ENCODE measurements at regions not wholly inside any gene's neighbourhood (a gene's known extent, or its start where the extent isn't known, plus 50 kb on each side); places are given as distances from the start of the nearest gene placed in this dataset.

DNA sequence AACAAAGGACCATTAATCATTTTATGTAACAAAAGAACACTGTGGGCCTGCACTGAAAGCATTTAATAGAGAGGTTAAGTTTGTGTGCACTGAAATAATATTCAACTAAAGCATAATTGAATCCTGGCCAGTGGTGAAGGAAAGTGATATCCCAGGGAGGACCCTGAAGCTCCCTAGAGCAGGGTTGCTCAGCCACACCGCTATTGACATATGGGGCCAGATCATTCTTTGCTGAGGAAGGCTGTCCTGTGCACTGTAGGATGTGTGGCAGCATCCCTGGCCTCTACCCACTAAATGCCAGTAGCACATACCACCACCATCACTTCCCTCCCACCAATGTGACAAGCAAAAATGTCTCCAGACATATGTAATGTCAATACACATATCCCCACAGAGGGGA, 166.1 kb upstream of the MTNR1B start:
- DNase-seq = no peak

DNA sequence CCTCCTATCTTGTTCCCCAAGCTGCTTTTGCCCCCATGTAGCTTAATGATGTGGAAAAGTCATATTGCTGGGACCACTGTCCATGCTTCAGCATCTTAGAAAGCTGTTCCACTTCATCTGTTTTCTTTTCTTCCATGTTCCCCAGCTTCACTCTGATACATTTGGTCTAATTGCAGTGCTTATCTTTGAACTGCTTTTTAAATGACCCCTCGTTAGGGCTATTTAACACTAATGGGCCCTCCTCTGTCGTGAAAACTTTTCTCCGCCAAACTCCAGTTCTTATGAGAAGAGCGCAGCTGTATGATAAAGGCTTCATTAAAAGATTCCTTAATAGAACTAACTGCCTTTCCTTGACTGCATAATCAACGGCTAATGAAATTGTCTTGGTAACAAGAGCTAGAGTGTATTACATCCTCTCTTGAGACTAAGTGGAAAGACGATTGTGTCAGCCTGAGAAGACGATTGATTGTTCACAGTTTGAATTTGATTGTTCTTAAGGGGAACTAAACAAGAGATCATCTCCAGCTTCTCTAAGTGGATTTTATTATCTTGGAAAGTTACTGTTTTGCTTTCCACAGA, 165.0 kb upstream of the MTNR1B start:
- no peak for DNase-seq

- DNase-seq = no peak
Measured at GRCh38 chr11:92808022-92808421, 161.4 kb upstream of the MTNR1B start.

DNA sequence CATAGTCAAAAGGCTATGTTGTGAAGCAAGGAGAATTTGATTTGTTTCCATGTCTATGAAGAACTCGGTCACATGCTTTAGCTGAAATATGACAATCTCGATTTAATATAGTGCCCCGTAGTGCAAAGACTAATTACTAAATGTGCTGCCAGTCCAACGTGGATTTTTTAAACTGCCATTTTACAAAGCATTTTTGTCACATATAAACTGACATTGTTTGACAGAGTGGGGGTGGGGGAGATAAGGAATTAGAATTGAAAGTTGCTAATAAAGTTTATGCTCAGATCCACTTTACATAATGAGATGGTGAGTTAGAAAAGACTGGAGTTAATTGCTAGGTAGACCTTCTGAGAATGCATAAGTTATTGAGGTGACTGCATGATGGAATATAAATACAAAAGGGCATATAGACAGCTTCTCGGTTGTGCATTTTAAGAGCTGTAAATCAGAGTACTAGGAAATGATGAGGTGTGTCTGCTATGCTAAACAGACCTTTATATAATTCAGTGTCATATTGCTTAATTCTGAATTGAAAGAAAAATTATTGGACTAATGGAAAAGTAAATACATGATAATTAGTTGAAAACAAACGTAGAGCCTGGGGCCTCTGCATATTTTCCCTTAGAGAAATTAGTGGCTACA, 158.9 kb upstream of the MTNR1B start:
- no peak for DNase-seq

DNA sequence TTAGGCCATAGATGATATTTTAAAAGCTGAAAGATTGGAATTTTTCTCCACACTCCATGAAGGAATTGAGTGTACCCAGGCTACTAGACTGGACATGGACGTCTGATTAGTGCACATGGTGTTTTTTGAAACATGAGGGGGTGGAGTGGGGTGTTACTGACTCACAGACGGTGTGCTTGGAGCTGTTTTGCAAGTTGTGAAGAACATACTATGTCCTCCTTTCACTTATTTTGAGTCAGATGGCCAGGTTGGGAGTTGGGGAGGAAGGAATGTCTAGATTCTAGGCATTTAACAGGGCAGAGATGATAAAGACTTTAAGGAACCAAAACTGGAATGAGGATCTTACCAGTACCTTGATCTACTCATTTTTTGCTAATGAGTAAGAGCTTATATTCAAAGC, 158.1 kb upstream of the MTNR1B start:
- no peak for DNase-seq

GRCh38 chr11:92812841-92813240, 156.6 kb upstream of the MTNR1B start:
- DNase-seq = no peak

DNA sequence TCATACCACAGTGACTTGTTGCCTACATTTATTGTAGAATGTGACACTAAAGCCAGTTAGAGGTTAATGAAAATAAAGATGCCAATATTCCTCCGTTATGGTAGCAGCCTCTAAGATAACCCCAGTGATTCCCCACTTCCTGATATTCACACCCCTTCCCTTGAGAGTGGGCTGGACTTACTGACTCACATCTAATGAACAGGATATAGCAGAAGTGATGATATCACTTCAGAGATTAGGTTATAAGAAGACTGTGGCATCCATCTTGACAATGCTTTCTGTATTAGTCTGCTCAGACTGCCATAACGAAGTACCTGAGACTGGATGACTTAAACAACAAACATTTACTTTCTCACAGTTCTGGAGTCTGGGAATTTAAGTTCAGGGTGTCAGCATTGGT, 149.6 kb upstream of the MTNR1B start:
- DNase-seq = no peak

GRCh38 chr11:92820860-92821259, 148.6 kb upstream of the MTNR1B start:
- no peak for DNase-seq

- no peak for DNase-seq
Measured at GRCh38 chr11:92822410-92822809, 147.0 kb upstream of the MTNR1B start.

- no peak for DNase-seq
Measured at GRCh38 chr11:92826136-92826535, 143.3 kb upstream of the MTNR1B start.

DNA sequence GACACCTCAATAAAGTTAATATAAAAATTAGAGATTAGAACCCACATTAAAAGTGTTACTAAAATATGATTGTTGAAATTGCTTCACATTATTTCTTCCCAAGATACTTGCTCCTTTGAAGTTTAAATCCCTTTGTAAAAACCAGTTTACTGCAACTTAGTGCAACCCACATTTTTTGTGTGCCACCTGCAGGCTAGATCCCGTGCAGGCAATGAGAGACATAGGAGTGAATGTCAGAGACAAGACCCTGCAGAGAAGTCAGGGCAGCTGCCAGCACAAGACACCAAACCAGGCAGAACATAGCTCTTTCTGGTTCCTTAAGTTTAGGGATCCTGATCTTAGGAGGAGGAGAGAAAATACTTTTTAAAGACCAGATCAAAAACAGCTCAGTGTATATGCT, 142.8 kb upstream of the MTNR1B start:
- DNase-seq = no peak

DNA sequence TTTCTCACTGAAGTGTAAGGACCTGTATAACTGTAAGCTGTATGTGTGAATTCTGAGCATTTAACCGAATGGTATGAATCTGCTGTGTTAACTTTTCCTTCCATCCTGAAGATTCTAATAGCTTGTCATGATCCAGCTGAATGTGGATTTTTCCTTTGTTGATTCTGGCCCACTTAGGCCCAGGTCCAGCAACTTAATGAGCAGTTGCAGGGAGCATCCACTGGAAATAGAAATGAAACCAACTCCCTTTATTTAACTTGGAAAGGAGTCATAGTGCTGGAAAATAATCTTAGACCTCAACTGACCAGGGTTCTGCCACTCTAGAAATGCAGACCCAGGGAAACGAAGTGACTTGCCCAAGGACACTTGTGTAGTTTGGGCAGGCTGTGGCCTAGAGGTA, 142.3 kb upstream of the MTNR1B start:
- no peak for DNase-seq

DNA sequence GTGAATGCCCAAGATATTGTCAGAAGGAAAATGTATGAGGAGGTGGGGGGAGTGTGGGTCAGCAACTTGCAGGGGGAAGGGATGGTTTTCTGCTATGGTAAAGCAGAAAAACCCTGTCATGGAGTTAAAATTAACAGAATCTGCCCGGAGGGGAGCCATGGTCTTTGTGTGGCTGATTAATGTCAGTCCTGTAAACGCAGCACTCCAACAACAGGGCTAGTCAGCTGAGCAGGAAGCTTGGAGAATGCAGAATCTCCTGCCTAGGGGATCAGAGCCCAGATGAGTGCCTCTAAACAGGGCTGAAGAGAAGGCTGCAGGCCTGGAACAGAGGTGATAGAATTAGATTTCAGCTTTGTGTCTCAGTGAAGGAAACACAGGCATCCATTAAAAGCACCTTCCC, 140.9 kb upstream of the MTNR1B start:
- no peak for DNase-seq

GRCh38 chr11:92829121-92829520, 140.3 kb upstream of the MTNR1B start:
- no peak for DNase-seq

GRCh38 chr11:92829671-92830070, 139.8 kb upstream of the MTNR1B start:
- DNase-seq = no peak

DNA sequence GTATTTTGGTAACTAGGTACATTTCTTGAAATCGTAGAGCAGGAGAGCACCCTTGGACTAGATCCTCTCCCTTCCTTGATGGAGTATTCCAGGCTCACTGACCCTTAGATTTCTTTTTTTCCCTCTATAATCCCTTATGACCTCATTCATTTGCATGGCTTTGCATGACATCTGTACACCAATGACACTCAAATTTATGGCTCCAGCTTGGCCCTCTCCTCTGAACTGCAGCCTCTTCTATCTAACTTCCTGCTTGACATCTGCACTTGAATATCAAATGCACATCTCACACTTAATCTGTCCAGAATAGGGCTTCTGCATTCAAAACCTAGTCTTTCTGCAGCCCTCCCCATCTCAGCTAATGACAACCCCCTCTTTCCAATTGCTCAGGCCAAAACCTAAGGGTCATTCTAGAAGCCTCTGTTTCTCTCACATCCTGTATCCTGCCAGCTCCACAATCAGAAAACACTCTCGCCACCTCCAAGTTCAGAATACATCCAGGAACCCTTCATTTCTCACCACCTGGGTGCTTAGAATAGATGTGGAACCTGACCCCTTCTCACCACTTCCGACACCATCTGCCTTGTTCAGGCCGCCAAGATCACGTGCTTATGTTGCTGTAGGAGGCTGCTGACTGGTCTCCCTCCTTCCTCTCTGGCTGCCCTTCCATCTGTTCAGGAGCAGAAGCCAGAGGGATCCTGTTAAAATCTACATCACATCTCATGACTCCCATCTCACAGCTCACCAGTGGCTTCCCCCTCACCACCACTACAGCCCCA, 138.9 kb upstream of the MTNR1B start:
- DNase-seq = no peak

GRCh38 chr11:92834296-92835020, 135.0 kb upstream of the MTNR1B start:
- DNase-seq = no peak

DNA sequence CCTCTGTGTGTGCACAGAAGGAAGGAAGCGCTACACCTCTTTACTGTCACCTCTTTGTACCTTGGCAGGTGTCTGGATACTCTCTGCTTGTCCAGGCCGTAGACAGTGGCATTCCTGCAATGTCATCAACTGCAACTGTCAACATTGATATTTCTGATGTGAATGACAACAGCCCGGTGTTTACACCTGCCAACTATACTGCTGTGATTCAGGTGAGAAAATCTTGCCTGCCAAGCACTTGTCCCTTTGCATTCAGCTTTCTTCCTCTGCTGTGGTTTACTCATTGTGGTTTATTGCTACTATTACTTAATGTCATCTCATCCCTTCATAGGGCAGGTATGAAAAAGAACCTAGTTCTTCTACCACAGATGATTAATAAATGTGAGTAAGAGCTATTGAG, 131.9 kb upstream of the MTNR1B start:
- no peak for DNase-seq

DNA sequence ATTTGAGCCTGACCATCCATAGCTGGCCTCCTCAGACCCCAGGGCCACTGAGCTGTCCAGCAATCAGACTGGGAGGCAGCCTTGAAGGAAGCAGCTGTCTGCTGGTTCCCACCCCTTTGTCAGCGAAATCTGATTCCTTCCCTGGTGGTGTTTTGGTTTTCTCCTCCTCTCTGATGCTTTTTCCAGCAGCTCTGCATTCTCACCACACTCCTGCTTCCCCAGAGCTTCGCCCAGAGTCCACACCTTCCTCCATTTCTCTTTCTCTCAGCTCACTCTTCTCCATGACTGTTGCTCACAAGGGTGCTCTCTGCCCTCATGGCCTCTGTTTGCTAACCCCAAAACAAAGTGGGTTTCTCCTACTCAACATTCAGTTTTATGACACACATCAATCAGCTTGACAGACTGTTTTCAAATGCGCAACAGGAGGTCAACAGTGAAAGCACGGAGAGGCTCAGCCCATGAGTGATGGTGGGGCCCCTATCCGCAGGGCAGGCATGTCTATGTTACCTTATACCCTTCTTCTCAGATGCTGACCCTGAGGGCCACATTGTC, 130.6 kb upstream of the MTNR1B start:
- DNase-seq = peak; percentile 21

DNA sequence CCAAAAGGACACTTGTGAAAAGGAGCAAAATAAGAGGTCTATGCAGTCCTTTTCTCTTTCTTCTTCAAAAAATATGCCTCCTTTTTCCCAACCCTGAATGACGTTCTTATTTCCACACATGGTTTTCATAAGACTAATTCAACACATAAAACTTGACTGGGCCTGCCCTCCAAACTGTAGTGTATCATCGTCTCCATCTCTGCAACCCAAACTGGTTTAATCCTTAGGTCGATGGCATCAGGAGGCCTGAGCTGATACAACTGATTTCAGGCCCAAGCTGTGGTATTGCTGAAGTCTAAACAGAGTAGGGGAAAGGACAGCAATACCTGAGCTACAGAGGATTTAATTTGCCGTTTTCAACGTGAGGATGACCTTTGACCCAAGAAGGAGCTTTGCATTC, 130.0 kb upstream of the MTNR1B start:
- no peak for DNase-seq

- no peak for DNase-seq
Measured at GRCh38 chr11:92841719-92842118, 127.7 kb upstream of the MTNR1B start.

- DNase-seq = no peak
Measured at GRCh38 chr11:92843455-92843854, 126.0 kb upstream of the MTNR1B start.

GRCh38 chr11:92844197-92844596, 125.3 kb upstream of the MTNR1B start:
- DNase-seq = no peak
